ENCODE measurements at regions not wholly inside any gene's neighbourhood (a gene's known extent, or its start where the extent isn't known, plus 50 kb on each side); places are given as distances from the start of the nearest gene placed in this dataset.

- TF ChIP-seq, protein P1, sequence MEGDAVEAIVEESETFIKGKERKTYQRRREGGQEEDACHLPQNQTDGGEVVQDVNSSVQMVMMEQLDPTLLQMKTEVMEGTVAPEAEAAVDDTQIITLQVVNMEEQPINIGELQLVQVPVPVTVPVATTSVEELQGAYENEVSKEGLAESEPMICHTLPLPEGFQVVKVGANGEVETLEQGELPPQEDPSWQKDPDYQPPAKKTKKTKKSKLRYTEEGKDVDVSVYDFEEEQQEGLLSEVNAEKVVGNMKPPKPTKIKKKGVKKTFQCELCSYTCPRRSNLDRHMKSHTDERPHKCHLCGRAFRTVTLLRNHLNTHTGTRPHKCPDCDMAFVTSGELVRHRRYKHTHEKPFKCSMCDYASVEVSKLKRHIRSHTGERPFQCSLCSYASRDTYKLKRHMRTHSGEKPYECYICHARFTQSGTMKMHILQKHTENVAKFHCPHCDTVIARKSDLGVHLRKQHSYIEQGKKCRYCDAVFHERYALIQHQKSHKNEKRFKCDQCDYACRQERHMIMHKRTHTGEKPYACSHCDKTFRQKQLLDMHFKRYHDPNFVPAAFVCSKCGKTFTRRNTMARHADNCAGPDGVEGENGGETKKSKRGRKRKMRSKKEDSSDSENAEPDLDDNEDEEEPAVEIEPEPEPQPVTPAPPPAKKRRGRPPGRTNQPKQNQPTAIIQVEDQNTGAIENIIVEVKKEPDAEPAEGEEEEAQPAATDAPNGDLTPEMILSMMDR (IDR thresholded peaks at IDR 0.05; ENCODE audit: poor library complexity, severe bottlenecking) = no peak
- TF ChIP-seq RAD21 (conservative IDR thresholded peaks at IDR 0.05) (no peak), EP300 (conservative IDR thresholded peaks at IDR 0.05; ENCODE audit: poor library complexity, severe bottlenecking) (no peak), EZH2 (IDR thresholded peaks at IDR 0.05; ENCODE audit: borderline replicate concordance, insufficient read depth, low read length, poor library complexity, severe bottlenecking) (no peak), TAF1 (IDR thresholded peaks at IDR 0.05; ENCODE audit: low read depth) (no peak), POLR2AphosphoS5 (IDR thresholded peaks at IDR 0.05) (no peak)
These were observed 116.0 kb upstream of the PELI1 start for GRCh38 chr2:64260093-64260803.
